Pulmonary artery endothelial cell (primary cell): ENCODE measurements at regions not wholly inside any gene's neighbourhood (a gene's known extent, or its start where the extent isn't known, plus 50 kb on each side); places are given as distances from the start of the nearest gene placed in this dataset.

Experiments used
- DNase-seq: peaks from one replicate; pipeline ENCODE4 v3.0.0-alpha.2; 2011; ENCODE audit warnings: low read depth, low spot score

GRCh38 chr4:121519236-121519838 is 138.5 kb upstream of the QRFPR start:
- DNase-seq: no peak

DNA sequence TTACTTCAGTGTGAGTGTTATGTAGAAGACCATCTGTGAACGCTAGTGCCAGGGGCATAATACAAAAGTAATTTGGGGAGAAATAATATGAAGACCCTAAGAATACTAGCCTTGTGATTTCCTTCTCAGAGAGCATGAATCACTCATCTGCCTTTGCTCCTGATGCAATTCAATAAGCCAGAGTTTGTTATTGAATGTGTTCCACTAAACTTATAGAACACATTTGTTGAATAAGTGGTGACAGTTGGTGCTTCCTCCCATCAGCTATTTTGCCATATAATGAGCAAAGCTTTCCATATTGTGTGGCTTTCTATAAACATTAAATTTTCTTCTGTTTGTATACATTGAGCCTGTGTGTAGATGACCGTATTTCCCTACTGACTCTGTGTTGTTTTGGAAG is 136.4 kb upstream of the QRFPR start:
- no peak for DNase-seq

- no peak for DNase-seq
Observed at GRCh38 chr4:121514443-121514842, 133.6 kb upstream of the QRFPR start.

DNA sequence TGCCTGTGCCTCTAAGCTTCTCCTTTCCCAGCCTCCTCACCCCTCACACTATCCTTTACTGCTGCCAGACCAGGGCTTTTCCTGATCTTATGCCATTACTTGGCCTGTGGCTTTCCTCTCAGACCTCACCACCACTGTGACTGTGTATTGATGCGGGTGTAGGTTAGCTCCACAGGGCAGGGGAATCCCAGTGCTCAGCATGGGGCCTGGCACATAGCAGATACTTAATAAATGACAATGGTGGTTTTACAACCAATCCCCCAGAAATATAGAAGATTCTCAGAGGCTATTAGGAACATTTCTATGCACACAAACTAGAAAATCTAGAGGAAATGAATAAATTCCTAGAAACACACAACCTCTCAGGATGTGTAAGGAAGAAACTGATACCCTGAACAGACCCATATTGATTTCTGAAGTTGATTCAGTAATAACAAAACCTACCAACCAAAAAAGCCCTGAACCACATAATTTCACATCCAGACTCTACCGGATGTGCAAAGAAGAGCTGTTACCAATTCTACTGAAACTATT is 129.6 kb upstream of the QRFPR start:
- no peak for DNase-seq

DNA sequence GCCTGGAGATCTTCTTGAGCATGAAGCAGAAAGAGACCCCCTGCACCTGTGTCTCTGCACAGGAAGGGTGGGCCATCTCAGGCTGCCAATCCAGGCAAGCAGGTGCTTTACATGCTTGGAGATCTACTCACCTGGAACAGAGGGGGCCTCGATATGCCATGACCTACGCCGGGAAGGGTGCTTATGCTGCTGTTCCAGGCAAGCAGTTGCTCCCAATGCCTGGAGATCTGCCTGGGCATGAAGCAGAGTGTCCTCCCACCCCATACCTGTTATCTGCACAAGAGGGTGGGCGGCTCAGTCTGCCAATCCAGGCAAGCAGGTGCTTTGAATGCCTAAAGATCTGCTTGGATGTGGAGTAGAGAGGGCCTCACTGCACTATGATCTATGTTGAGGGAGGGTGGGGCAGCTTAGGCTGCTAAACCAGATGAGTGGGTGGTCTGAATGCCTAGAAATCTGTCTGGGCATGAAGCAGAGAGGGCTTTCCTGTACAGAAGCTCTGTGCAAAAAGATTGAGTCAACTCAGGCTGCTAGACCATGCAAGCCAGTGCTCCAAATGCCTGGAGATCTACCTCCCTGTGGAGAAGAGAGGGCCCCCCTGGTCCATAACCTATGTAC is 104.5 kb upstream of the QRFPR start:
- no peak for DNase-seq

DNA sequence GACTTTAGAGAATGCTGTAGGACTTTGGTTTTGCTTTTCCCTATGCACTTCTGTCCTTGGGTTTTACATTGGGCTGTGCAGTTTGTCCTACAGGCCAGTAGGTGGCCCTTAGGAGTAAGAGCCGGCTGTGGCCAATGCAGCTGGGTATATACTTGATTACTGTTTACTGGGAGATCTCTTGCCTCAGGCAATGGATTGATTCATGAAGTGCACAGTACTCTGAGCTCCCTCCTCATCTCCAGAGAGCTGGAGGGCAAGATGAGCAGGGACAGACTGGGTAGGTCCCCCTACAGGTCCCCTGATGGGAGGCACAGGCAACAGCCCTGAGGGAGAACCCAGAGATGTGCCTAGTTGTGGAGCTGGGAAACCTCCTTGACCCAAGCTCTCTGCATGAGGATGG is 103.8 kb upstream of the QRFPR start:
- peak; percentile 17 for DNase-seq

GRCh38 chr4:121479808-121480207 is 99.0 kb upstream of the QRFPR start:
- no peak for DNase-seq

DNA sequence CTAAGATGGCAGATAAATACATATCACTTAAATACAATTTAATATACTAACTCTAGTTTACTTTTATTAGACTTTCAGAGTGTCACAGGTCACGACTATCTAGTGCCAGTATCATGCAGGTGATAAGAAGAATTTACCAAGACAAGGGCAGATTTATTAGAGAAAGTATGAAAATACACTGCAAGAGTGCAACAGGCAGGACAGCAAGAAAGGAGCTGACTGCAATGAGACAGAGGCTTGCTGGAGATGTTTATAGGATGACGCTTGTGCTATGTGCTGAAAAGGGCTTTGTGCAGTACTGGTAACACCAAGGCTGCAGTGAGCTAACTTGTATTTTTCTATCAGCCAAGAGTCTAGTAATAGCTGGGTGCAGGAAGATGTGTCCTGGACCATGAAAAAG is 96.7 kb upstream of the QRFPR start:
- no peak for DNase-seq

- no peak for DNase-seq
Observed at GRCh38 chr4:121477079-121477478, 96.3 kb upstream of the QRFPR start.

DNA sequence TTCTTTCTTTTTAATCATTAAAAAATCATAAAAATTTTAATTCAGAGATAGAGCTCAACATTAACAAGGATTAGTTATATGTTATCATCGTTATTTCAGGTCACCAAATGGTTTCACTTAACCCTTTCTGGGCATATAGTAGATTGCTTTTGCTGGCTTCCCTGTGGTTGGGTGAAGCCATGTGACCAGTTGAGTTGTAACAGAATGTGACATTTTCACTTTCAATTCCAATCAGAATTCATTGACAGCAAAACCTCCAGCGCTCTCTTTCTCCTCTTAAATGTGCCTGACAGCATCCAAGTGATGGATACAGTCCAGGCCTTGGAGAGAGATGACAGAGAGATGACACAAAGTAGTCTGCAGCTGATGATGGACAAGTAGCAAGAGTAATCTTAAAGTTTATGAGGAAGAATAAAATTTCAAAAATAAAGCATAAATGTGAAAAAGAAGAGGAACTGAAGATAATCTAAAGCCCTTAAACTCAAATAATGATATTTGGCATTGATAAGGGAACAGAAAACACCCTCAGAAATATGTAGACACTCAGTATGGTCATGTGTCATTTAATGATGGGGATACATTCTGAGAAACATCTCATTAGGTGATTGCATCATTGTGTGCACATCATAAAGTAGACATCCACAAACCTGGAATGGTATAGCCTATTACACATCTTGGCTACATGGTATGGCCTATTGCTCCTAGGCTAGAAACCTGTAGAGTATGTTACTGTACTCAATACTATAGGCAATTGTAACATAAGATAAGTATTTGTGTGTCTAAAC is 92.3 kb upstream of the QRFPR start:
- no peak for DNase-seq

- no peak for DNase-seq
Observed at GRCh38 chr4:121464854-121465253, 84.0 kb upstream of the QRFPR start.

DNA sequence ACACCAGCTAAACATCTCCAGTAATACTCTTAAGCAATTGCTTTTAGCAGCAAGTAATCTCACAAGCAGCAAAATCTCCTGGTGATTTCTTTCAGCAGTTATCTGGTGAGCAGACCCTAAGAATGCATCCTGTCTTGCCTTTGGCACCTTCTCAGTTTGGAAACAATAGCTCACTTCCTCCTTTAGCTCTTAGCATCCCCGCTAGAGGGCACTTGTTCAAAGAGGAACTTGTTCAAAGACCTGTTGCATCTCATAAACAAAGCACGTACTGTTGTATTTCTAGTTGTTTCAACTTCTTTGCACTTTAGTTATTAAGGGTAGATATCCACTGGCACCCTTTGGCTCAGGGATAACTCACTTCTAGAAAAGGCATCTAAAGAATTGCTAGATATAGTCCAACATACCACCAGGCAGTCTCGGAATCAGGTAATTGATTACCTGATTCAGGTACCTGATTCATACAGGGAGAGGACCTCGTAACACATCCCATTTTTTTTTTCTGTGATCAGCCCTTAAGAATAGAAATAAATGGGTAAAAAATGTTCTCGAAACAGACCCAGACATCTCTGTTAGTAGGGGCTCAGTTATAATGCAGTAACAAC is 81.9 kb upstream of the QRFPR start:
- DNase-seq: peak; percentile 50

GRCh38 chr4:121459026-121459425 is 78.2 kb upstream of the QRFPR start:
- DNase-seq: no peak

DNA sequence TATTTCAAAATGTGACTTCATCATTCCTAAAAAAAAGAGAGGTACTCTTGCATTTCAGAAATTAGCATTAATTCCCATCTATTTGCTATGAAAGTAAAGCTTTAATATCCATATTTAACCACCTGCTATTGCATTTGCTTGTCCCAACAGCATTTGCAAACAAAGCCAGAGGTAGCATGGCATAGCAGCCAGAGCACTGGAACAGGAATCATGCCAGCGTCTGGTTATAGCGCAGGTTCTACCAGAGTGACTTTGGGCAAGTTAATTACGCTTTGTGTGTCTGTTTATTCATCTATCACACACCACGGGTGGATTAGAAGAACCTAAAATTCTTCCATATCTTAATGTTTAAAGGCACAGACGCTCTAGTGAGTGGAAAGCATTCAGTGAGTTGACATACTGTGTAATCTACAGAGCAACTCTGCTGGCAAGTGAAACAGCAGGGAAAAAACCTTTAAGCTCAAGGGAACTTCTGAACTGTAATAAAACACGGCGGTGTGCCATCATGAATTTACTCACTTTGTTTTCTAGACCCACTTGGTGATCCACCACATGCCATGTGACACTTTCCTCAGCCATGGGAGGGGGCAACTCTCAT is 76.6 kb upstream of the QRFPR start:
- DNase-seq: no peak

GRCh38 chr4:121455285-121455684 is 74.5 kb upstream of the QRFPR start:
- no peak for DNase-seq

GRCh38 chr4:121454251-121454979 is 73.6 kb upstream of the QRFPR start:
- no peak for DNase-seq

DNA sequence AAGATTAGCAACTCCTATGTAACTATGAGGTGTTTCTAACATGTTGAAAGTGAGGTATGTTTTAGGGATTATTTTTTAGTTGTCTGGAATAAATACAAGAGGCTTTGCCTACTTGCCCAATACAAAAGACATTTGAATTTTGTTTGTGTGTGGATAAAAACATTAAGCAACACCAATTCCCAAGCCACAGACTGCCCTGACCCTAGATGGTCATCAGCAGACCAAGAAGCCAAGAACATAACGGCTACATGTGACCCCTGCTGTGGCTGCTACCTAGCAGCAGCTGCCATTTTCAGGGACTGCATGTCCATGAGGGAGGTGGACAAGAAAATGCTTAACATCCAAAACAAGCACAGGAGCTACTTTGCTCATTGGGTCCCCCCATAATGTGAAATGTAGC is 70.5 kb upstream of the QRFPR start:
- DNase-seq: no peak

GRCh38 chr4:121449416-121449815 is 68.6 kb upstream of the QRFPR start:
- no peak for DNase-seq

DNA sequence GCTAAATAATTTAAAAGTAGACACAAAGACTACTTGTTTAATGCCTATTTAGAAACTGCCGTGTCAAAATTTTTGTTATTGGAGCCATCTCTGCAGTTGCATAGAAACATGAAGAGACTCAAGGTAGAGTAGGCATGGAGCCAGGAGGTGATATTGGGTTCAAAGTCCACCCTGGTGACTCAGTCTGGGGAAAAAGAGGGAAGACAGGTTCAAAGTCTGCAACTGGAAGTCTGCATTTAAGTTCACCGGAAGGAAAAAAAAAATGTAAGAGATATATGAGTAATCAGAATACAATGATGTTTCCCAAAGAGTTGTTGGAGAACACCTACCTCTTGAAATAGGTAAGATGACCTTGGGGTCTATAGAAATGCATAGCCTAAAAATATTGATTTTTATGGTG is 67.4 kb upstream of the QRFPR start:
- no peak for DNase-seq

DNA sequence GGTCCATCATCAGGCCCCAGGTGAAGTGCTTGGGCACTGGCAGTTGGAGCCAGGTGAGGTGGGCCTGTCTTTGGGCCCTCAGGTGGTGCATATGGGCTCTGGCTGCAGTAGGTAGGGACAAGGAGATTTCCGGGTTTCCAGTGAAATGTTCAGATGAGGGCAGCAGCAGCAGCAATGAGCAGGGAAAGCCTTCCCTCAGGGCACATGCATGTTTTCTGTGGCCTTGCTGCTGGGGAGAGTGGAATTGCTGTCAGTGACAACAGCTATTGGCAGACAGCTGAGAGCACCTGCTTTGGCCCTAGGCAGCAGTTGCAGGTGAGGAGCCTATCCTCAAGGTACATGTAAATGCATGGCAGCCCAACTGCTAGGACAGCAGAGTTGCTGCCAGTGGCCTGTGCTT is 58.9 kb upstream of the QRFPR start:
- no peak for DNase-seq
